ENCODE measurements at regions not wholly inside any gene's neighbourhood (a gene's known extent, or its start where the extent isn't known, plus 50 kb on each side); places are given as distances from the start of the nearest gene placed in this dataset.

DNA sequence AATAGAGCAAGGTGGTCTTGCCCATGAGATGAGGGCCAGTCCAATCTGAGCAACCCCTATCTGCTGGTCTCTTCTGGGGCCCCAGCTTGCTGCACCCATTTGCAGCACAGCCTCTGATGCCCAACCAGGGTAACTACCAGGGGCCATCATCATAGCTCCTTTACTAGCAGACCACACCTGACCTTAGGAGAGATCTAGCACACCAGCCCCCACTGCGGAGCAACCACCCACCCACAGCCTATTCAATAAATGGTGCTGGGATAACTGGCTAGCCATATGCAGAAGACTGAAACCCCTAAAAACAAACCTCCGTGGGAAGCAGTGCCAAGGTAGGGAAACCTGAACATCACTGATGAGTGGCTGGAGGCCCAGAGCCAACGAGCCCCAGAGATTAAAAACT, 196.1 kb upstream of the RBBP8 start:
- TF ChIP-seq, protein P1, sequence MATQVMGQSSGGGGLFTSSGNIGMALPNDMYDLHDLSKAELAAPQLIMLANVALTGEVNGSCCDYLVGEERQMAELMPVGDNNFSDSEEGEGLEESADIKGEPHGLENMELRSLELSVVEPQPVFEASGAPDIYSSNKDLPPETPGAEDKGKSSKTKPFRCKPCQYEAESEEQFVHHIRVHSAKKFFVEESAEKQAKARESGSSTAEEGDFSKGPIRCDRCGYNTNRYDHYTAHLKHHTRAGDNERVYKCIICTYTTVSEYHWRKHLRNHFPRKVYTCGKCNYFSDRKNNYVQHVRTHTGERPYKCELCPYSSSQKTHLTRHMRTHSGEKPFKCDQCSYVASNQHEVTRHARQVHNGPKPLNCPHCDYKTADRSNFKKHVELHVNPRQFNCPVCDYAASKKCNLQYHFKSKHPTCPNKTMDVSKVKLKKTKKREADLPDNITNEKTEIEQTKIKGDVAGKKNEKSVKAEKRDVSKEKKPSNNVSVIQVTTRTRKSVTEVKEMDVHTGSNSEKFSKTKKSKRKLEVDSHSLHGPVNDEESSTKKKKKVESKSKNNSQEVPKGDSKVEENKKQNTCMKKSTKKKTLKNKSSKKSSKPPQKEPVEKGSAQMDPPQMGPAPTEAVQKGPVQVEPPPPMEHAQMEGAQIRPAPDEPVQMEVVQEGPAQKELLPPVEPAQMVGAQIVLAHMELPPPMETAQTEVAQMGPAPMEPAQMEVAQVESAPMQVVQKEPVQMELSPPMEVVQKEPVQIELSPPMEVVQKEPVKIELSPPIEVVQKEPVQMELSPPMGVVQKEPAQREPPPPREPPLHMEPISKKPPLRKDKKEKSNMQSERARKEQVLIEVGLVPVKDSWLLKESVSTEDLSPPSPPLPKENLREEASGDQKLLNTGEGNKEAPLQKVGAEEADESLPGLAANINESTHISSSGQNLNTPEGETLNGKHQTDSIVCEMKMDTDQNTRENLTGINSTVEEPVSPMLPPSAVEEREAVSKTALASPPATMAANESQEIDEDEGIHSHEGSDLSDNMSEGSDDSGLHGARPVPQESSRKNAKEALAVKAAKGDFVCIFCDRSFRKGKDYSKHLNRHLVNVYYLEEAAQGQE (IDR thresholded peaks at IDR 0.05; ENCODE audit: low read depth) = no peak
- TF ChIP-seq, protein P2, sequence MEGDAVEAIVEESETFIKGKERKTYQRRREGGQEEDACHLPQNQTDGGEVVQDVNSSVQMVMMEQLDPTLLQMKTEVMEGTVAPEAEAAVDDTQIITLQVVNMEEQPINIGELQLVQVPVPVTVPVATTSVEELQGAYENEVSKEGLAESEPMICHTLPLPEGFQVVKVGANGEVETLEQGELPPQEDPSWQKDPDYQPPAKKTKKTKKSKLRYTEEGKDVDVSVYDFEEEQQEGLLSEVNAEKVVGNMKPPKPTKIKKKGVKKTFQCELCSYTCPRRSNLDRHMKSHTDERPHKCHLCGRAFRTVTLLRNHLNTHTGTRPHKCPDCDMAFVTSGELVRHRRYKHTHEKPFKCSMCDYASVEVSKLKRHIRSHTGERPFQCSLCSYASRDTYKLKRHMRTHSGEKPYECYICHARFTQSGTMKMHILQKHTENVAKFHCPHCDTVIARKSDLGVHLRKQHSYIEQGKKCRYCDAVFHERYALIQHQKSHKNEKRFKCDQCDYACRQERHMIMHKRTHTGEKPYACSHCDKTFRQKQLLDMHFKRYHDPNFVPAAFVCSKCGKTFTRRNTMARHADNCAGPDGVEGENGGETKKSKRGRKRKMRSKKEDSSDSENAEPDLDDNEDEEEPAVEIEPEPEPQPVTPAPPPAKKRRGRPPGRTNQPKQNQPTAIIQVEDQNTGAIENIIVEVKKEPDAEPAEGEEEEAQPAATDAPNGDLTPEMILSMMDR (IDR thresholded peaks at IDR 0.05 in 2 of 3, conservative IDR thresholded peaks at IDR 0.05 in 1 of 3; ENCODE audit: borderline replicate concordance in 1 of 3, insufficient read depth in 1 of 3, low read depth in 2 of 3, low read length in 2 of 3) = no peak
- TF ChIP-seq, protein P3, sequence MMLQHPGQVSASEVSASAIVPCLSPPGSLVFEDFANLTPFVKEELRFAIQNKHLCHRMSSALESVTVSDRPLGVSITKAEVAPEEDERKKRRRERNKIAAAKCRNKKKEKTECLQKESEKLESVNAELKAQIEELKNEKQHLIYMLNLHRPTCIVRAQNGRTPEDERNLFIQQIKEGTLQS (IDR thresholded peaks at IDR 0.05) = no peak
- TF ChIP-seq POLR2A (IDR thresholded peaks at IDR 0.05; ENCODE audit: borderline replicate concordance, extremely low read depth, insufficient read depth, insufficient read length) (no peak), EZH2phosphoT487 (IDR thresholded peaks at IDR 0.05; ENCODE audit: borderline replicate concordance) (no peak), POLR2AphosphoS5 (IDR thresholded peaks at IDR 0.05; ENCODE audit: low read depth, low read length) (no peak), ELF1 (IDR thresholded peaks at IDR 0.05; ENCODE audit: borderline replicate concordance, low read depth) (no peak), ZNF274 (IDR thresholded peaks at IDR 0.05; ENCODE audit: low read depth, low read length) (no peak), SP1 (IDR thresholded peaks at IDR 0.05; ENCODE audit: low read depth) (no peak)

Measured in HCT116 (cell line).